Gastrocnemius medialis (tissue), 4 donors: ENCODE measurements at regions not wholly inside any gene's neighbourhood (a gene's known extent, or its start where the extent isn't known, plus 50 kb on each side); places are given as distances from the start of the nearest gene placed in this dataset.

Source experiments
- ATAC-seq, 2 donors: fragments of 150-250 bp; one replicate each; pipeline ENCODE4 v1.9.1; 2016
- DNase-seq, 2 donors: peaks; one replicate each; pipeline ENCODE4 v3.0.0-alpha.2; 2019
- H3K27ac ChIP-seq, 4 donors: fragments of 200-600 bp; sonication (generic); 1 replicate in 1 of 4; 2 replicates in 3 of 4; pipeline ENCODE4 v1.5.1; 2016 to 2018; ENCODE audit warnings: mild to moderate bottlenecking in 2 of 4, moderate library complexity in 1 of 4
- H3K27me3 ChIP-seq, 3 donors: fragments of 200-600 bp; sonication (generic) in 2 of 3; 1 replicate in 1 of 3; 2 replicates in 2 of 3; pipeline versions ENCODE4 v1.5.1 to v1.6.0; 2016 to 2019; ENCODE audit warnings: mild to moderate bottlenecking in 1 of 3, moderate library complexity in 1 of 3
- H3K36me3 ChIP-seq, 2 donors: fragments of 200-600 bp; sonication (generic) in 1 of 2; one replicate each; pipeline ENCODE4 v1.5.1; 2017 to 2018
- H3K4me1 ChIP-seq, 2 donors: fragments of 200-600 bp; sonication (generic) in 1 of 2; one replicate each; pipeline ENCODE4 v1.5.1; 2016 to 2017; ENCODE audit warnings: mild to moderate bottlenecking in 2 of 2
- H3K4me3 ChIP-seq, 4 donors: fragments of 200-600 bp; sonication (generic) in 3 of 4; 1 replicate in 1 of 4; 2 replicates in 3 of 4; pipeline ENCODE4 v1.5.1; 2016 to 2019; ENCODE audit warnings: mild to moderate bottlenecking in 2 of 4
- H3K9me3 ChIP-seq, 3 donors: fragments of 200-600 bp; sonication (generic) in 2 of 3; 1 replicate in 1 of 3; 2 replicates in 2 of 3; pipeline ENCODE4 v1.5.1; 2016 to 2019
- CTCF ChIP-seq, 5 experiments: fragments of 450-650 bp in 3 of 5; fragments of 200-600 bp in 2 of 5; sonication (generic) in 2 of 5; IDR thresholded peaks in 4 of 5; conservative IDR thresholded peaks in 1 of 5; 1 replicate in 4 of 5; 2 replicates in 1 of 5; pipeline ENCODE4 v1.5.1; 2016 to 2019; ENCODE audit warnings: antibody characterized with exemption in 5 of 5, mild to moderate bottlenecking in 3 of 5, moderate library complexity in 3 of 5
- POLR2A ChIP-seq, 2 donors: fragments of 450-650 bp; IDR thresholded peaks; one replicate each; pipeline ENCODE4 v1.6.1; 2017; ENCODE audit warnings: antibody characterized with exemption in 2 of 2, mild to moderate bottlenecking in 2 of 2, moderate library complexity in 2 of 2
- in situ Hi-C, 4 donors: fragments of 200-750 bp; cut with MboI; loops; one replicate each; pipeline versions ENCODE4 v1.15.0 to v1.8.0; 2017; ENCODE audit warnings: low sequenced_read_pairs in 4 of 4
- intact Hi-C: fragments of 100-400 bp; cut with DNase I; formaldehyde crosslinking; loops from one replicate; pipeline ENCODE4 v1.15.1; 2023; ENCODE audit warnings: low total_unique reads

DNA sequence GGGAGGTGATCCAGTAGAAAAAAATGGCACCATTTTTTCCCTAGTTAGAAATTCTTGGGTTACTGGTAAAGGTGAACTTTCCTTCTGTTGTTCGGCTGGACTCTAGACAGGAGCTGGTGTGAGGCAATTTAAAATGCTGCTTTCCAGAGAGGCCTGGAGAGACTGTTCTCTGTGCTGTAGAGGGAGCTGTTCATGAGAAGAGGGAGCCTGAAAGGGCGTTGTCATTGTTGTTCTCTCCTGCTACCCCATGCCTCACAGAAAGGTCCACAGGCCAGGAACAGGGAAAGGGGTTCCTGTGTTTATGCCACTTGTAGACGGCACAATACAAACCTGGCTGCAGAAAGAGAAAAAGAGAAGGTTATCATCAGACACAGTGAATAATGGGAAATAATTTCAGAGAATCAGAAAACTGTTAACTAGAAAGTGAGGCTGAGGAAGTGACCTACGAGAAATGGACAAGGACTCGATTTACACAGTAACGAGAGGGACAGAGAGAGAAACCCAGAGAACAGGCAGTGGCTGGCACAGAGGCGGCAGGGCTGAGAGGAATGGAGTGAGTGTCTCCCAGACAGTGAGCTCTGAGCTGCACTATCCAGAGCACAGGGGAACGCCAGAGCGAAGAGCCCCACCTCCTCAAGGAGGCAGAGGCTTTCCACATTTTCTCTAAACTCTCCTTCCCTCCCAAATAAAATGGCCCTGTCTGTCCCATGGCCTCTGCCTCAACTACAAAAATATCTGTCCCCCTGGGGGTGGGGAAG lies 109.2 kb downstream of the RRM1 start:
- Histone ChIP-seq H3K4me1 (no peaks in the 10 kb centered on the region), H3K27ac (no peak overlapping the region), H3K27me3 (no peaks in the 10 kb centered on the region), H3K4me3 (no peak overlapping the region), H3K36me3 (no peaks in the 10 kb centered on the region), H3K9me3 (no peaks in the 10 kb centered on the region)
- ATAC-seq (no peak), DNase-seq (no peak)
- TF ChIP-seq POLR2A (IDR thresholded peaks at IDR 0.05) (no peak), CTCF (IDR thresholded peaks at IDR 0.05 in 4 of 5, conservative IDR thresholded peaks at IDR 0.05 in 1 of 5) (no peak)
- intact Hi-C loops (no loop called here), in situ Hi-C loops (no loop called here)

DNA sequence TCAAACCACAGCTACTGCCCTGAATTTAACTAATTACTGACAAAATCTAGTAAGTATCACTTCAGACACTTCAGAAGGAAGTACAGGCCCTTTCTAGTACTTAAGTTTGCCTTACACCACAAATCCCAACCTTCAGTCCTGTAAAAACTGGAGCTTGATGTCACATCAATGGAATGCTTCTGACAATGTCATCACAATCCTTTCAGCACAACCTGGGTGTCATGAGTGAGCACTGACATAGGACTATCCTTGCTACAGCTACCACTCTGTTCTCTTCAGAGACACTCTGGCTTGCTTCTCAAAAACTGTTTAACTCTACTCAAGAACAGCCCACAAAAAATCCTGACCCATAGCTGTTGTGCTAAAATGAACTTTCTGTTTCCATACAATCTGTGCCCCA lies 108.2 kb downstream of the RRM1 start:
- Histone ChIP-seq H3K4me1 (no peaks in the 10 kb centered on the region), H3K36me3 (no peaks in the 10 kb centered on the region), H3K9me3 (no peaks in the 10 kb centered on the region), H3K27ac (no peak overlapping the region), H3K4me3 (no peak overlapping the region), H3K27me3 (no peaks in the 10 kb centered on the region)
- intact Hi-C loops, result no loop called here
- DNase-seq, result no peak
- TF ChIP-seq CTCF (IDR thresholded peaks at IDR 0.05 in 4 of 5, conservative IDR thresholded peaks at IDR 0.05 in 1 of 5), result no peak
- TF ChIP-seq POLR2A (IDR thresholded peaks at IDR 0.05), result no peak
- no peak for ATAC-seq
- in situ Hi-C loops, result no loop called here

DNA sequence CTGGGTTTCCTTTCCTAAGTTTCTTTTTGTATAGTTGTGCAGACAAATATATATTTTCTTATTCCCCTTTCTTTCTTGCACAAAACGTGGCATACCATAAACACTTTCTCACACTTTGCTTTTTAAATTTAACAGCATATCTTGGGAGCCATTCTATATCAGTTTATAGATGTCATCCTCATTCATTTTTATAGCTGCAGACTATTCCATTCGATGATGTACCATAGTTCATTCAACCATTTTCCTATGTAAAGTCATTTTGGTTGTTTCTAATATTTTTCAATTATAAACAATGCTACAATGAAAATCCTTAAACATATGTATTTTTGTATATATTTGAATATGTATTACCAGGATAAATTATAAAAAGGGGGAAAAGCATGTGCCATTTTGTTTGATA lies 102.5 kb downstream of the RRM1 start:
- in situ Hi-C loops (no loop called here), intact Hi-C loops (no loop called here)
- H3K27ac ChIP-seq, result no peak overlapping the region
- no peaks in the 10 kb centered on the region for H3K36me3 ChIP-seq
- no peak for TF ChIP-seq POLR2A (IDR thresholded peaks at IDR 0.05)
- TF ChIP-seq CTCF (IDR thresholded peaks at IDR 0.05 in 4 of 5, conservative IDR thresholded peaks at IDR 0.05 in 1 of 5), result no peak
- H3K27me3 ChIP-seq, result no peaks in the 10 kb centered on the region
- DNase-seq (no peak), ATAC-seq (no peak)
- no peaks in the 10 kb centered on the region for H3K9me3 ChIP-seq
- no peaks in the 10 kb centered on the region for H3K4me1 ChIP-seq
- H3K4me3 ChIP-seq, result no peak overlapping the region

DNA sequence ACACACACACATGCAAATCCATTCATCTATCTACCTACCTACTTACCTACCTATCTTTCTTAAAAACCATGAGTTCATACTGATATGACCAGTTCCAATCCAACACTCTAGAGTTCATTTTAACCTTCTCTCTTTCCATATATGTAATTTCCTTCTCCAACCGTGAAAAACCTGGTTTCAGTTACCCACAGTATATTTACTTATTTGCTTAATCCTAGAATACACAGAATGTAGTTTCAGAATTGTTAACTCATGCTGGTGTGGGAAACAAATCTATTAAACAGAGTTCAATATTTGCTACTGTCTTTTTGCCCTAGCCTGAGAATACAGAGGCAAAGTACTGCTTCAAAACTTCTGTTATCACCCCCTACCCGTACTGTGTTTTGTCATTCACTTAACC lies 101.3 kb downstream of the RRM1 start:
- in situ Hi-C loops, result no loop called here
- ATAC-seq, result no peak

More for the DNA sequence above, 101.3 kb downstream of the RRM1 start:
- no peak for TF ChIP-seq CTCF (IDR thresholded peaks at IDR 0.05 in 4 of 5, conservative IDR thresholded peaks at IDR 0.05 in 1 of 5)
- no peak for TF ChIP-seq POLR2A (IDR thresholded peaks at IDR 0.05)
- H3K36me3 ChIP-seq, result no peaks in the 10 kb centered on the region
- no peaks in the 10 kb centered on the region for H3K9me3 ChIP-seq
- H3K27ac ChIP-seq, result no peak overlapping the region
- no peak for DNase-seq
- peaks cover 0 to under 1% of the 10 kb centered on the region in 2 donors for H3K4me1 ChIP-seq
- intact Hi-C loops, result no loop called here
- no peak overlapping the region for H3K4me3 ChIP-seq
- no peaks in the 10 kb centered on the region for H3K27me3 ChIP-seq
